ENCODE measurements at regions not wholly inside any gene's neighbourhood (a gene's known extent, or its start where the extent isn't known, plus 50 kb on each side); places are given as distances from the start of the nearest gene placed in this dataset.

GRCh38 chr2:780581-780980 lies 103.4 kb upstream of the TMEM18 start:
- H3K4me1 ChIP-seq, result no peaks in the 10 kb centered on the region
- in situ Hi-C loops (cut with MboI; ENCODE audit: low pct_ligation_motif_present in 1 of 4, low pct_unique_long_range_greater_than_20kb in 1 of 4, low sequenced_read_pairs in 3 of 4), result no loop called here
- DNase-seq, result no peak
- WGBS, 2 donors (ENCODE audit: low coverage in 1 of 2), result 80 to 86% methylated on average over 3 to 8 of the region's 8 CpGs
- intact Hi-C loops (cut with DNase I; ENCODE audit: low total_unique reads), result no loop called here
- H3K4me3 ChIP-seq, result no peak overlapping the region
- H3K27ac ChIP-seq, result no peak overlapping the region
- TF ChIP-seq POLR2AphosphoS5 (IDR thresholded peaks at IDR 0.05), result no peak
- no peak for TF ChIP-seq POLR2A (IDR thresholded peaks at IDR 0.05)
- no peak for TF ChIP-seq EP300 (IDR thresholded peaks at IDR 0.05; ENCODE audit: low read depth)
- TF ChIP-seq, protein P1, sequence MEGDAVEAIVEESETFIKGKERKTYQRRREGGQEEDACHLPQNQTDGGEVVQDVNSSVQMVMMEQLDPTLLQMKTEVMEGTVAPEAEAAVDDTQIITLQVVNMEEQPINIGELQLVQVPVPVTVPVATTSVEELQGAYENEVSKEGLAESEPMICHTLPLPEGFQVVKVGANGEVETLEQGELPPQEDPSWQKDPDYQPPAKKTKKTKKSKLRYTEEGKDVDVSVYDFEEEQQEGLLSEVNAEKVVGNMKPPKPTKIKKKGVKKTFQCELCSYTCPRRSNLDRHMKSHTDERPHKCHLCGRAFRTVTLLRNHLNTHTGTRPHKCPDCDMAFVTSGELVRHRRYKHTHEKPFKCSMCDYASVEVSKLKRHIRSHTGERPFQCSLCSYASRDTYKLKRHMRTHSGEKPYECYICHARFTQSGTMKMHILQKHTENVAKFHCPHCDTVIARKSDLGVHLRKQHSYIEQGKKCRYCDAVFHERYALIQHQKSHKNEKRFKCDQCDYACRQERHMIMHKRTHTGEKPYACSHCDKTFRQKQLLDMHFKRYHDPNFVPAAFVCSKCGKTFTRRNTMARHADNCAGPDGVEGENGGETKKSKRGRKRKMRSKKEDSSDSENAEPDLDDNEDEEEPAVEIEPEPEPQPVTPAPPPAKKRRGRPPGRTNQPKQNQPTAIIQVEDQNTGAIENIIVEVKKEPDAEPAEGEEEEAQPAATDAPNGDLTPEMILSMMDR (IDR thresholded peaks at IDR 0.05), result no peak
- H3K9me3 ChIP-seq, result no peaks in the 10 kb centered on the region
- H3K36me3 ChIP-seq, result no peaks in the 10 kb centered on the region
- no peaks in the 10 kb centered on the region for H3K27me3 ChIP-seq

- in situ Hi-C loops (cut with MboI; ENCODE audit: low pct_ligation_motif_present in 1 of 4, low pct_unique_long_range_greater_than_20kb in 1 of 4, low sequenced_read_pairs in 3 of 4) (no loop called here), intact Hi-C loops (cut with DNase I; ENCODE audit: low total_unique reads) (no loop called here)
- no peak overlapping the region for H3K27ac ChIP-seq
- H3K4me1 ChIP-seq, result no peaks in the 10 kb centered on the region
- no peak for DNase-seq
- H3K36me3 ChIP-seq, result no peaks in the 10 kb centered on the region
- 81 to 100% methylated on average over 4 to 9 of the region's 9 CpGs for WGBS, 2 donors (ENCODE audit: low coverage in 1 of 2)
- H3K27me3 ChIP-seq, result no peaks in the 10 kb centered on the region
- H3K4me3 ChIP-seq, result no peak overlapping the region
- TF ChIP-seq, protein P1 (IDR thresholded peaks at IDR 0.05), result no peak
- TF ChIP-seq POLR2A (IDR thresholded peaks at IDR 0.05), result no peak
- no peak for TF ChIP-seq POLR2AphosphoS5 (IDR thresholded peaks at IDR 0.05)
- no peak for TF ChIP-seq EP300 (IDR thresholded peaks at IDR 0.05; ENCODE audit: low read depth)
- no peaks in the 10 kb centered on the region for H3K9me3 ChIP-seq
Measured at GRCh38 chr2:780002-780401, 102.8 kb upstream of the TMEM18 start.

GRCh38 chr2:778731-779350 lies 101.6 kb upstream of the TMEM18 start:
- 68 to 83% methylated on average over 10 to 17 of the region's 17 CpGs for WGBS, 2 donors (ENCODE audit: low coverage in 1 of 2)
- DNase-seq, result no peak
- intact Hi-C loops (cut with DNase I; ENCODE audit: low total_unique reads), result no loop called here
- Histone ChIP-seq H3K27me3 (no peaks in the 10 kb centered on the region), H3K4me3 (no peak overlapping the region), H3K36me3 (no peaks in the 10 kb centered on the region), H3K9me3 (no peaks in the 10 kb centered on the region), H3K4me1 (no peaks in the 10 kb centered on the region), H3K27ac (no peak overlapping the region)
- in situ Hi-C loops (cut with MboI; ENCODE audit: low pct_ligation_motif_present in 1 of 4, low pct_unique_long_range_greater_than_20kb in 1 of 4, low sequenced_read_pairs in 3 of 4), result no loop called here
- TF ChIP-seq POLR2AphosphoS5 (IDR thresholded peaks at IDR 0.05) (no peak), EP300 (IDR thresholded peaks at IDR 0.05; ENCODE audit: low read depth) (no peak), POLR2A (IDR thresholded peaks at IDR 0.05) (no peak)
- TF ChIP-seq, protein P1 (IDR thresholded peaks at IDR 0.05), result no peak

- intact Hi-C loops (cut with DNase I; ENCODE audit: low total_unique reads), result no loop called here
Measured at GRCh38 chr2:777546-777945, 100.3 kb upstream of the TMEM18 start.

More at GRCh38 chr2:777546-777945, 100.3 kb upstream of the TMEM18 start:
- Histone ChIP-seq H3K9me3 (no peaks in the 10 kb centered on the region), H3K4me1 (no peaks in the 10 kb centered on the region), H3K36me3 (no peaks in the 10 kb centered on the region), H3K4me3 (no peak overlapping the region), H3K27me3 (no peaks in the 10 kb centered on the region), H3K27ac (no peak overlapping the region)
- DNase-seq, result no peak
- in situ Hi-C loops (cut with MboI; ENCODE audit: low pct_ligation_motif_present in 1 of 4, low pct_unique_long_range_greater_than_20kb in 1 of 4, low sequenced_read_pairs in 3 of 4), result no loop called here
- 84% methylated on average over 8 of the region's 8 CpGs; no CpG with 5 or more reads in 1 of the 2 donors for WGBS, 2 donors (ENCODE audit: low coverage in 1 of 2)
- TF ChIP-seq, protein P1 (IDR thresholded peaks at IDR 0.05), result no peak
- TF ChIP-seq POLR2A (IDR thresholded peaks at IDR 0.05), result no peak
- TF ChIP-seq POLR2AphosphoS5 (IDR thresholded peaks at IDR 0.05), result no peak
- TF ChIP-seq EP300 (IDR thresholded peaks at IDR 0.05; ENCODE audit: low read depth), result no peak
